H1 (cell line): ENCODE measurements at regions not wholly inside any gene's neighbourhood (a gene's known extent, or its start where the extent isn't known, plus 50 kb on each side); places are given as distances from the start of the nearest gene placed in this dataset.

Source experiments
- EP300 ChIP-seq, 2 experiments: IDR thresholded peaks; 1 replicate in 1 of 2; 2 replicates in 1 of 2; pipeline ENCODE4 v1.6.1; 2011 to 2012; ENCODE audit warnings: low read depth in 2 of 2, low read length in 2 of 2, mild to moderate bottlenecking in 2 of 2, borderline replicate concordance in 1 of 2, inconsistent platforms in 1 of 2, moderate library complexity in 1 of 2
- KDM1A ChIP-seq: fragments of 200-600, 300-600 bp; sonication (generic); IDR thresholded peaks from 2 replicates; pipeline ENCODE4 v1.7.1; 2016; ENCODE audit warnings: mild to moderate bottlenecking, low read length, borderline replicate concordance
- KDM4A ChIP-seq: IDR thresholded peaks from one replicate; pipeline ENCODE4 v1.7.1; 2012; ENCODE audit warnings: low read depth, mild to moderate bottlenecking, moderate library complexity, low read length, inconsistent platforms; ENCODE audit not compliant: severe bottlenecking
- RNF2 ChIP-seq: fragments of 200-900, 300-1000 bp; sonication (generic); IDR thresholded peaks from 2 replicates; pipeline ENCODE4 v1.7.1; 2016; ENCODE audit warnings: borderline replicate concordance, low read depth, mild to moderate bottlenecking, antibody characterized with exemption, low read length; ENCODE audit not compliant: poor library complexity, severe bottlenecking; ENCODE audit errors: missing control alignments
- TBP ChIP-seq: IDR thresholded peaks from 2 replicates; pipeline ENCODE4 v1.6.1; 2011; ENCODE audit warnings: low read depth, low read length, improper control_type of control experiment

- TF ChIP-seq EP300 (IDR thresholded peaks at IDR 0.05; ENCODE audit: borderline replicate concordance in 1 of 2, low read depth in 2 of 2, low read length in 2 of 2) (no peak), RNF2 (no peak), TBP (no peak), KDM1A (no peak), KDM4A (no peak)
Observed at GRCh38 chr1:62917314-62917713, 133.4 kb downstream of the ATG4C start (continued).
